Fibroblast of lung (primary cell): ENCODE measurements at regions not wholly inside any gene's neighbourhood (a gene's known extent, or its start where the extent isn't known, plus 50 kb on each side); places are given as distances from the start of the nearest gene placed in this dataset.

ENCODE experiments used
- DNase-seq, 2 donors: peaks; one replicate each; pipeline versions ENCODE4 v3.0.0 to v3.0.0-alpha.2; 2010; ENCODE audit warnings: low read depth in 2 of 2
- H2AFZ ChIP-seq: 2 replicates; pipeline ENCODE4 v1.5.1; 2012; ENCODE audit warnings: low read length, control low read depth, inconsistent platforms
- H3K27ac ChIP-seq: 2 replicates; pipeline ENCODE4 v1.5.1; 2011; ENCODE audit warnings: low read length, control low read depth; ENCODE audit not compliant: insufficient read depth
- H3K27me3 ChIP-seq: 2 replicates; pipeline ENCODE4 v1.5.1; 2011; ENCODE audit warnings: mild to moderate bottlenecking, low read length; ENCODE audit not compliant: control insufficient read depth, insufficient read depth
- H3K36me3 ChIP-seq: 2 replicates; pipeline ENCODE4 v1.5.1; 2011; ENCODE audit warnings: low read length; ENCODE audit not compliant: control insufficient read depth, insufficient read depth
- H3K4me1 ChIP-seq: 2 replicates; pipeline ENCODE4 v1.5.1; 2011; ENCODE audit warnings: low read length; ENCODE audit not compliant: control insufficient read depth, insufficient read depth; ENCODE audit errors: extremely low read depth
- H3K4me2 ChIP-seq: 2 replicates; pipeline ENCODE4 v1.5.1; 2011; ENCODE audit warnings: low read length, control low read depth; ENCODE audit not compliant: insufficient read depth; ENCODE audit errors: extremely low read depth
- H3K4me3 ChIP-seq, 4 experiments: fragments of 200-600 bp in 1 of 4; sonication (generic) in 1 of 4; replicated peaks in 1 of 4; 2 replicates each; pipeline ENCODE4 v1.5.1; 2011 to 2016; ENCODE audit warnings: low read length in 4 of 4, low read depth in 3 of 4, mild to moderate bottlenecking in 3 of 4, control low read depth in 2 of 4, inconsistent platforms in 1 of 4, mixed read lengths in 1 of 4; ENCODE audit not compliant: insufficient read depth in 1 of 4; ENCODE audit errors: control extremely low read depth in 1 of 4
- H3K79me2 ChIP-seq: 2 replicates; pipeline ENCODE4 v1.5.1; 2012; ENCODE audit warnings: mild to moderate bottlenecking, low read length, inconsistent platforms; ENCODE audit not compliant: control insufficient read depth, insufficient read depth
- H3K9ac ChIP-seq: 2 replicates; pipeline ENCODE4 v1.5.1; 2011; ENCODE audit warnings: mild to moderate bottlenecking, low read length, control low read depth; ENCODE audit not compliant: insufficient read depth
- H3K9me3 ChIP-seq: 2 replicates; pipeline ENCODE4 v1.5.1; 2012; ENCODE audit warnings: low read depth, low read length; ENCODE audit not compliant: control insufficient read depth, insufficient read depth
- H4K20me1 ChIP-seq: 2 replicates; pipeline ENCODE4 v1.5.1; 2011; ENCODE audit warnings: low read length; ENCODE audit not compliant: control insufficient read depth, insufficient read depth; ENCODE audit errors: extremely low read depth
- EZH2 ChIP-seq: IDR thresholded peaks from 2 replicates; pipeline ENCODE4 v1.5.1; 2012; ENCODE audit warnings: low read length, control low read depth, mild to moderate bottlenecking; ENCODE audit errors: missing control alignments
- TF ChIP-seq, protein P1 (sequence below), 2 donors: IDR thresholded peaks in 1 of 2; conservative IDR thresholded peaks in 1 of 2; 1 replicate in 1 of 2; 2 replicates in 1 of 2; pipeline ENCODE4 v1.5.1; 2011 to 2012; ENCODE audit warnings: low read length in 2 of 2, control low read depth in 1 of 2, inconsistent platforms in 1 of 2, low read depth in 1 of 2, mild to moderate bottlenecking in 1 of 2

DNA sequence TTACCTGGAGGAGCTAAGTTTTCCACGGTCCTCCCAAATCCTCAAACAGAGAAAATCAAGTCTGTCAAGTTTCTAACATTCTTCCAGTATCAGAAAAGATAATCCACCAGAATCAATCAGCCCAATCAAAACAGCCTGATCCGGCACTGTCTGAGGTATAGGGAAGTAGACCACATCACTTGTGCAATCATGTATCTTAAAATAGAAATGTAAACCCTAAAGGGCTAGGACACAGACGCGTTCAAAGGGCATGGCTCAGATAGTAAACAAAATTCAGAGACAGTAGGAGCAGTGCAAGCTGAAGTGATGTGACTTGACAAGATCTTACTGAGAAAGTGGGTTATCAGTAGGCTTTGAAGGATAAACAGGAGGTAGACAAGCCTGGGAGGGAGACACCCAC lies 252.4 kb upstream of the DAPK1 start:
- Histone ChIP-seq H3K9ac (no peak overlapping the region), H3K9me3 (no peaks in the 10 kb centered on the region), H4K20me1 (no peaks in the 10 kb centered on the region), H3K4me2 (no peak overlapping the region), H3K27ac (no peak overlapping the region), H3K4me1 (no peaks in the 10 kb centered on the region), H3K27me3 (no peaks in the 10 kb centered on the region), H3K79me2 (no peaks in the 10 kb centered on the region), H3K36me3 (no peaks in the 10 kb centered on the region), H3K4me3 (no peak overlapping the region), H2AFZ (no peak overlapping the region)
- DNase-seq = no peak
- TF ChIP-seq EZH2 = no peak

DNA sequence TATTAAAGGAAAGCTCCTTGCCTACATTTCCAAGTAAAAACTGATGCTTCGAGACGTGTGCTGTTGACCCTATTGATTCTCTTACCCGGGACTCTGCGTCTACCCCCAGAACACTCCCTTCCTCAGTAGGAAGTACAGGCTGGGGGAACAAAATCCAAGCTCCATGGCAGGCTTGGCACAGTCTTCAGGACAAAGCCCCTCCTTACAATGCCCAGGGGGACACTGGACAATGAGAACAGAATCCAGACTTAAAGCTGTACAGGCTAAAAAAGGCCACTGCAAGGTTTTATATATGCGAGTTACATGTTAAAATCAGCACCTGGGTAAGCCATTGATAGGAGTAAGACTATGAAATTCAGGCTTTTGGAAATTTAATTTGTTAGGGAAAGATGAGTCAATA lies 250.6 kb upstream of the DAPK1 start:
- H3K27me3 ChIP-seq = no peaks in the 10 kb centered on the region
- H3K27ac ChIP-seq = no peak overlapping the region
- no peak overlapping the region for H2AFZ ChIP-seq
- no peak overlapping the region for H3K4me3 ChIP-seq
- no peaks in the 10 kb centered on the region for H3K9me3 ChIP-seq
- no peak overlapping the region for H3K4me2 ChIP-seq
- H3K36me3 ChIP-seq = no peaks in the 10 kb centered on the region
- H3K4me1 ChIP-seq = no peaks in the 10 kb centered on the region
- no peak overlapping the region for H3K9ac ChIP-seq
- H3K79me2 ChIP-seq = no peaks in the 10 kb centered on the region
- TF ChIP-seq, protein P1, sequence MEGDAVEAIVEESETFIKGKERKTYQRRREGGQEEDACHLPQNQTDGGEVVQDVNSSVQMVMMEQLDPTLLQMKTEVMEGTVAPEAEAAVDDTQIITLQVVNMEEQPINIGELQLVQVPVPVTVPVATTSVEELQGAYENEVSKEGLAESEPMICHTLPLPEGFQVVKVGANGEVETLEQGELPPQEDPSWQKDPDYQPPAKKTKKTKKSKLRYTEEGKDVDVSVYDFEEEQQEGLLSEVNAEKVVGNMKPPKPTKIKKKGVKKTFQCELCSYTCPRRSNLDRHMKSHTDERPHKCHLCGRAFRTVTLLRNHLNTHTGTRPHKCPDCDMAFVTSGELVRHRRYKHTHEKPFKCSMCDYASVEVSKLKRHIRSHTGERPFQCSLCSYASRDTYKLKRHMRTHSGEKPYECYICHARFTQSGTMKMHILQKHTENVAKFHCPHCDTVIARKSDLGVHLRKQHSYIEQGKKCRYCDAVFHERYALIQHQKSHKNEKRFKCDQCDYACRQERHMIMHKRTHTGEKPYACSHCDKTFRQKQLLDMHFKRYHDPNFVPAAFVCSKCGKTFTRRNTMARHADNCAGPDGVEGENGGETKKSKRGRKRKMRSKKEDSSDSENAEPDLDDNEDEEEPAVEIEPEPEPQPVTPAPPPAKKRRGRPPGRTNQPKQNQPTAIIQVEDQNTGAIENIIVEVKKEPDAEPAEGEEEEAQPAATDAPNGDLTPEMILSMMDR (conservative IDR thresholded peaks at IDR 0.05 in 1 of 2, IDR thresholded peaks at IDR 0.05 in 1 of 2; ENCODE audit: low read depth in 1 of 2, low read length in 2 of 2) = no peak
- no peak for TF ChIP-seq EZH2
- H4K20me1 ChIP-seq = no peaks in the 10 kb centered on the region
- DNase-seq = no peak

DNA sequence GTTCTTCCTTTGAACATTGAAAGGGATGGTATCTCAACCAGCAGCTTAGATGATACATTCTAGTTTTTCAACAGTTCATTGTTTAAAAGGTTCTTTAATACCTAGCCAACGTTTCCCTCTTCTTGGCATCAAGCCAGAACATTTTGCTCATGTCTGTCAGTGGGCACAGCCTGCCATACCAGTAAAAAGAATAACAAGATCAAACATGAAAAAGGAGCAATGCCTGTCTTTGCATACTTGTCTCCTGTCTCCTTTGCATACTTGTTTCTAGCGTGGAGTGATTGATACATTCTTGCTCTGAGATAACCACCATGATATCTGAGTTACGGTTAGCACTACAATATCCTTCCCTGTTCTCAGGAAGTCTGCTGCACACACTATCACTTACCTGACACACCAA lies 248.6 kb upstream of the DAPK1 start:
- H3K27ac ChIP-seq = no peak overlapping the region
- H3K27me3 ChIP-seq = no peaks in the 10 kb centered on the region
- no peak overlapping the region for H3K9ac ChIP-seq
- H3K79me2 ChIP-seq = no peaks in the 10 kb centered on the region
- no peaks in the 10 kb centered on the region for H3K9me3 ChIP-seq
- DNase-seq = no peak
- no peak overlapping the region for H3K4me3 ChIP-seq
- H3K4me2 ChIP-seq = no peak overlapping the region
- TF ChIP-seq EZH2 = no peak
- no peaks in the 10 kb centered on the region for H3K36me3 ChIP-seq
- no peaks in the 10 kb centered on the region for H4K20me1 ChIP-seq
- H3K4me1 ChIP-seq = no peaks in the 10 kb centered on the region
- H2AFZ ChIP-seq = no peak overlapping the region

DNA sequence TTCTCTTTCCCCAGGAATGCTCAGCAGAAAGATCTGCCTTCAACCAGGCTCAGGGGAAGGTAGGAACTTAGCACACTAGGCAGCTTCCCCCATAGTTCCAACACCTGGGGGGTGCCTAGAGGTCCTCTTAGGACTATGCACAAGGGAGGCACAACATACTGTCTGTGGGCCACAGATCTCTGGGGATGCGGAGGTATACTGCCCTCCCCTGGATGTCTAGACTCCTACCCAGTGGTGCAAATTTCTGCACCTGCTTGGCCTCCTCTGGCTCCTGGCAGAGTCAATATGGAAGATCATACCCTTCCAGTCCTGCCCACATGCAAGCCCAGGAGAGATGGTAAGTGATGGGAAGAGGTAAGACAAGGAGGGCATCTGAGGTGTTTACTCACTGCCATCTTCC lies 247.5 kb upstream of the DAPK1 start:
- TF ChIP-seq EZH2 = no peak
- TF ChIP-seq, protein P1 (conservative IDR thresholded peaks at IDR 0.05 in 1 of 2, IDR thresholded peaks at IDR 0.05 in 1 of 2; ENCODE audit: low read depth in 1 of 2, low read length in 2 of 2) = no peak
- no peaks in the 10 kb centered on the region for H4K20me1 ChIP-seq
- H3K4me1 ChIP-seq = peaks cover 3% of the 10 kb centered on the region
- no peak overlapping the region for H3K4me2 ChIP-seq
- DNase-seq = no peak
- H3K9ac ChIP-seq = no peak overlapping the region
- H3K27ac ChIP-seq = no peak overlapping the region
- H3K9me3 ChIP-seq = no peaks in the 10 kb centered on the region
- H3K4me3 ChIP-seq = no peak overlapping the region
- no peaks in the 10 kb centered on the region for H3K27me3 ChIP-seq
- H3K36me3 ChIP-seq = no peaks in the 10 kb centered on the region
- H2AFZ ChIP-seq = no peak overlapping the region
- no peaks in the 10 kb centered on the region for H3K79me2 ChIP-seq
